ENCODE measurements at regions not wholly inside any gene's neighbourhood (a gene's known extent, or its start where the extent isn't known, plus 50 kb on each side); places are given as distances from the start of the nearest gene placed in this dataset.

DNA sequence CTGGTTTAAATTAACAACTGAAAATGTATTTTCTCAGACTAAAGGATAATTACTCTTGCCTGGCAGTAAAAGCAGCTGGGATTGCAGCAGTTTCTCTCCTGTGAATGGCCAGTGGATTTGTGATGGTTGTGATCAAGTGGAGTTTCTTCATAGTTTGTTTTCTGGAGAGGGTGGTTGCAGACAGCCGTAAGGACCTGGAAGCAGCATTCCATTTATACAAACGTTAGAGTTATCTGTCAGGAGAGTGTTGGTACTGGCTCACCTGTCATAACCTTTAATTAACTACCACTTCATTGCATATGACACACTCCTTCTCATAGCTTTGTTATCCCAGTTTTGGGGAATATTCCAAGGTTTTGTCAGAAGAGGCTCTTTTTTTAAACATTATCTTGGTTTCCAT is 258.4 kb upstream of the SLC10A2 start:
- TF ChIP-seq, protein P1, sequence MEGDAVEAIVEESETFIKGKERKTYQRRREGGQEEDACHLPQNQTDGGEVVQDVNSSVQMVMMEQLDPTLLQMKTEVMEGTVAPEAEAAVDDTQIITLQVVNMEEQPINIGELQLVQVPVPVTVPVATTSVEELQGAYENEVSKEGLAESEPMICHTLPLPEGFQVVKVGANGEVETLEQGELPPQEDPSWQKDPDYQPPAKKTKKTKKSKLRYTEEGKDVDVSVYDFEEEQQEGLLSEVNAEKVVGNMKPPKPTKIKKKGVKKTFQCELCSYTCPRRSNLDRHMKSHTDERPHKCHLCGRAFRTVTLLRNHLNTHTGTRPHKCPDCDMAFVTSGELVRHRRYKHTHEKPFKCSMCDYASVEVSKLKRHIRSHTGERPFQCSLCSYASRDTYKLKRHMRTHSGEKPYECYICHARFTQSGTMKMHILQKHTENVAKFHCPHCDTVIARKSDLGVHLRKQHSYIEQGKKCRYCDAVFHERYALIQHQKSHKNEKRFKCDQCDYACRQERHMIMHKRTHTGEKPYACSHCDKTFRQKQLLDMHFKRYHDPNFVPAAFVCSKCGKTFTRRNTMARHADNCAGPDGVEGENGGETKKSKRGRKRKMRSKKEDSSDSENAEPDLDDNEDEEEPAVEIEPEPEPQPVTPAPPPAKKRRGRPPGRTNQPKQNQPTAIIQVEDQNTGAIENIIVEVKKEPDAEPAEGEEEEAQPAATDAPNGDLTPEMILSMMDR (IDR thresholded peaks at IDR 0.05): no peak
- TF ChIP-seq POLR2A (IDR thresholded peaks at IDR 0.05): no peak

Measured in vagina (tissue), 2 donors.